Activated CD4-positive, alpha-beta T cell treated with anti-CD3 and anti-CD28 coated beads for 48 hours (primary cell): ENCODE measurements at regions not wholly inside any gene's neighbourhood (a gene's known extent, or its start where the extent isn't known, plus 50 kb on each side); places are given as distances from the start of the nearest gene placed in this dataset.
"Not testable (repeated sequence)": the region's sequence is repeated elsewhere in the genome, so short reads cannot be mapped to it uniquely, and the experiment has no call there.

Experiments
- DNase-seq: peaks from one replicate; pipeline ENCODE4 v3.0.0-alpha.2; 2020

- not testable (repeated sequence) for DNase-seq
Observed at GRCh38 chr20:48020696-48021095, 235.4 kb upstream of the SULF2 start.

DNA sequence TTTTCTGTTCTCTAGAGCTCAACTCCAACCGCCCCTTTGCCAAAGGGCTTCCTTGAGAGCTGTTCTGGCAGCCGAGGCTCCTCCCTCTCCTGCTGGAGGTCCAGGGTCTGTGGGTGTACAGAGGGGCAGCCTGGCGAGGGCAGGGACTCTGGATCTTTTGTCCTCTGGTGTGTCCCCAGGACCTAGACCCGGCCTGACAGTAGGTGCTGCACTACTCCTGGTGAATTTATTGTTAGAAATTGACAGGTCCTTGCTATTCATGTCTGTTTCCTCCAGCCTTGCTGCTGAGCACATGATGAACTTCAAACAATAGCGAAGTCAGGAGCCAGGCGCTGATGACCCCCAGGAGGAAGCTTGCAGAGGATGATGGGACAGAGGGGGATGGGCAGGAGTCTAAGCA lies 234.7 kb upstream of the SULF2 start:
- DNase-seq: no peak

GRCh38 chr20:48019496-48019895 lies 234.2 kb upstream of the SULF2 start:
- DNase-seq: no peak

GRCh38 chr20:48018851-48019250 lies 233.6 kb upstream of the SULF2 start:
- not testable (repeated sequence) for DNase-seq

DNA sequence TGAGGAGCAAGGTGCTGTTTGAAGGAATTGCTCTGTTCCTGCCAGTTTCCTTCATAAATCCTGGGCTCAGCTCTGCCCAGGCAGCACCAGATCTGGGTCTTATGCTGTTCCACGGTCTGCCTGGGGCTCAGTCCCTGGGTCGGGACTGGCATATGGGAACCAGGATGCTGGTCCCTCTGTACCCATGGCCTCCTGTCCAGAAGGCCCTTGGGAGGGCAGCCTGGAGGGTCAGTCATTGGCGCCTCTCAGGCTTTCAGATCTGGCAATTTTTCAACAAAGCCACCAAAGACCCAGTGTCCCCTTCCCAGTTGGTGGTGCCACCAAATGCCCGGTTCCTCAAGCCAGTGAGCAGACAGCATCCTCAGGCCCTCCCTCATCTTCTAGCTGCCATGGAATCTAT lies 232.7 kb upstream of the SULF2 start:
- DNase-seq: no peak

- DNase-seq: no peak
Observed at GRCh38 chr20:48017509-48017908, 232.2 kb upstream of the SULF2 start.

GRCh38 chr20:48015943-48016723 lies 230.9 kb upstream of the SULF2 start:
- DNase-seq: no peak

- no peak for DNase-seq
Observed at GRCh38 chr20:48015141-48015910, 230.0 kb upstream of the SULF2 start.

- DNase-seq: no peak
Observed at GRCh38 chr20:48012401-48012974, 227.2 kb upstream of the SULF2 start.

DNA sequence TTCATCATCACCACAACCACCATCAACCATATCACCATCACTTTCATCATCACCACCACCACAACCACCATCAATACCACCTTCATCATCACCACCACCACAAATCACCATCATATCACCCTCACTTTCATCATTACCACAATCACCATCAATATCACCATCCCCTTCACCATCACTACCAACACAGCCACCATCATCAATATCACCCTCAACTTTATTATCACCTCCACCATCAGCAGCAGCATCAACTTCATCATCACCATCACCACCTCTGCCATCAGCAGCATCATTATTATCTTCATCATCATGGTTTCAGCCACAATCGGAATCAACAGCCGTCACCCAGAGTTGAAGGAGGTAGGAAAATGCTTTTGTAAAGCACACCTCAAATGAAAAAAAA lies 225.7 kb upstream of the SULF2 start:
- DNase-seq: no peak

GRCh38 chr20:48010623-48011022 lies 225.3 kb upstream of the SULF2 start:
- no peak for DNase-seq

DNA sequence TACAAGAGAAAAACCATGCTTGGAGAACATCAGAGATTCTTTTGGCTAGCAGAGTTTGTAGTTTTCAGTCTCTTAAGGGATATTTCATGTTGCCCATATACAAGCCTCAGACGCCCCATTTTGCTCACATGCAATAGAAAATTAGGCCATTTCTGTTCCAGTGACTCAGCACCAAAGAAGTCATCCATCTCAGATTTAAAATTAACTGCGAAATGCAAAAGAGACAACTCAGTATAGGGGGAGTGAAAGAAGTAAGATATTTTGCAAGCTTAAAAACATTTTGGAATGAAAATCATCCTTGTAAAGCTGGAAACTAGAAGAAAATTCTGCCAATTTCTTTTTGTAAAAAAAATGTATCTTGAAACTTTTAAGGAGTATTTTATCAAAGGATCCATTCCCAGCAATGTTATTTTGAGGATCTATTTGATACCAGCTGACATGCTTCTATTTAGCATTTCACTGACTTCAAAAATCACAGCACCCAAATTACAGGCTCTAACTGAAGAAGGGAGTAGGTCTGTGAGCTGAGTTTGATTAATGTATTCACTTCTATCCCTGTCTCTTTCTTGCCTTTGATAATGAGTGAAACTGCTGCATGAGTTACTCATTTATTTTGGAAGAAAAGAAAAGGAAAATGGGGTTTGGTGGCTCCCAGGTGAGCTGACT lies 223.7 kb upstream of the SULF2 start:
- no peak for DNase-seq

DNA sequence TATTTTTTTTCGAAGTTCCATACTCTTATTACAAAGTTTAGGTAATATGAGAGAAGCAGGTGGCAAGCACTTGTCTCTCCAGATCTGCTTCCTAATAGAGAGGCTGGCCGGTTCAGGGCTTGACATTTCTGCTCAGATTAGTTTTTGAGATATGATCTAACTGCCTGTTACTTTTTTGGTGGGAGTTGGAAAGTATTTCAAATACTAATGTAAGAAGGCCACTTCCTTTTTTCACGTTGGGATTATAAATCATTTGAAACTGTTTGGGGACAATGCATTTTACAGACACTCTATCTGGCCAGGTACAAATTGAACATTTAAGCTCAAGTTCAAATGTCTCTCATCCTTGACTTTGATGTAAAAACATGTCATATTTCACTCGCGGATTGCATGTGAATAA lies 222.1 kb upstream of the SULF2 start:
- DNase-seq: no peak

DNA sequence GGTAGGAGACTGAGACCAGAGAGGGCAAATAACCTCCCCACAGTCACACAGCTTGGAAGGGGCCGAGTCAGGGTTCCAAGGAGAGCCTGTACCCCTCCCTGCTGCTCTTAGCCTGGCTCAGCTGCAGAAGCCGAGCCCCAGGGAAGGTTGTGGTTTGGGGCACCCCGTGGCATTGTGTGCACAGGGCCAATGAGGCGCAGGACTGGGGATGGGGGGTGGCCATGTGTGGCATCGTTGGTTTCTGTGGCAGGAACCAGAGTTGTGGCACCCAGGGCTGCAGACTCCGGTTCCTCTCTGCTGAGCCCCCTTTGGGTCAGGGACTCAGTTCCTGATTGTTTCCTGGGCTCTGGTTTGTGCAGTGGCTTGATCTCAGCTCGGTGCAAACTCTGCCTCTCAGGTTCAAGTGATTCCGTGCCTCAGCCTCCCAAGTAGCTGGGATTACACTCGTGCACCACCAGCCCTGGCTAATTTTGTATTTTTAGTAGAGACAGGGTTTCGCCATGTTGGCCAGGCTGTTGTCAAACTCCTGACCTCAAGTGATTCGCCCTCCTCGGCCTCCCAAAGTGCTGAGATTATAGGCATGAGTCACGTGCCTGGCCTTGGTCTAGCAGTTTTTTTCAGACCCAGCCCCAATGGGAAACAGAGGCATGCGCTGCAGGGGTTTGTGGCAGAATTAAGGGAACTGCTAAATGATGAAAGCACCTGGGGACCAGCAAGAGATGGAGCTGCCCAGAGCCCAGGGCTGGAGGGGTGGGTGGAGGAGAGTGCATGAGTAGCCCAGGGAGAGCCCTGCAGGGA lies 221.0 kb upstream of the SULF2 start:
- DNase-seq: no peak

DNA sequence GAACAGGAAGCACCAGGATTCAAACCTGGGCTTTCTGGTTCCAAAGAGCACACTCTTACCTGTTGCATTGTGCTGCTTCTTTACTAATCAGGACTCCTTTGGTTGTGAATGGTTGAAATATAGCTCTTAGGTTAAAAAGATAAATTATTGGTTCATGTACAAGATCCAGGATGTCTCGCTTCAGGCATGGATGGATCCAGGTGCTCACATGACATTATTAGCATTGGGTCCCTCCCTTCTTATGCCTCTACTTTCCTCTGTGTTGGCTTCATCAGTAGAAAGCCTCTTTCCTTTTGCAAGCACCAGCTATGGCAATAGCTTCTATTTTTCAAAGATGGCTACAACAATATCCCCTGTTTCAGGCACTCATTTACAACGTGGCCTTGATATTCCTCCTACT lies 217.7 kb upstream of the SULF2 start:
- DNase-seq: no peak

- no peak for DNase-seq
Observed at GRCh38 chr20:48002517-48002970, 217.3 kb upstream of the SULF2 start.

GRCh38 chr20:47999166-47999565 lies 213.9 kb upstream of the SULF2 start:
- no peak for DNase-seq

GRCh38 chr20:47998736-47999135 lies 213.5 kb upstream of the SULF2 start:
- no peak for DNase-seq

DNA sequence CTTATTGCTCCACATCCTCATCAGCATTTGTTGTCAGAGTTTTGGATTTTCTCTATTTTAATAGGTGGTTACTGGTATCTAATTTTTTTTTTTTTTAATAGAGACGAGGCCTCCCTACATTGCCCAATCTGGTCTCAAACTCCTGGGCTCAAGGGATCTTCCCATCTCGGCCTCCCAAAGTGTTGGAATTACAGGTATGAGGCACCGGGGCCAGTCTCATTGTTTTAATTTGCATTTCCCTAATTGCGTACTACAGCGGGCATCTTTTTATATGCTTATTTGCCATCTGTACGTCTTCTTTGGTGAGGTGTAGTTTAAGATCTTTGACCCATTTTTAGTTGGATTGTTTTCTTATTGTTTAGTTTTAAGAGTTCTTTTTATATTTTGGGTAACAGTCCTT lies 210.4 kb upstream of the SULF2 start:
- DNase-seq: no peak

DNA sequence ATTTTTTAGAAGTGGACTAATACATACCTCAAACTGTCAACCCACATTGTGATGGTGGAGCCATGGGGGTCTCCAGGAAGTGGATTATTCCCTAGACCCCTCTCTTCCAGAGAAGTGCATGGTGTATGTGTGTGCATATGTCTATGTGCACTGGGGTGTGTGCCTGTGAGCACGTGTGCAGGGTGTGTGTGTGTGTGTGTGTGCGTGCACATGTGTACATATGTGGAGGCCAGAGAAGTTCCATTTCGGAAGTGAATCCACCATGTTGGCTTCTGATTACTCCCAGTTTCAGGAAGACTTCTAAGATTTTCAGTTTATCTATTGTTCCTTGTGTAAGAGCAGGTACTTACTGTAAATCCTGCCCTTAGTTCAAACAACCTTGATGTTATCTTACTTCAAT lies 208.5 kb upstream of the SULF2 start:
- DNase-seq: no peak

DNA sequence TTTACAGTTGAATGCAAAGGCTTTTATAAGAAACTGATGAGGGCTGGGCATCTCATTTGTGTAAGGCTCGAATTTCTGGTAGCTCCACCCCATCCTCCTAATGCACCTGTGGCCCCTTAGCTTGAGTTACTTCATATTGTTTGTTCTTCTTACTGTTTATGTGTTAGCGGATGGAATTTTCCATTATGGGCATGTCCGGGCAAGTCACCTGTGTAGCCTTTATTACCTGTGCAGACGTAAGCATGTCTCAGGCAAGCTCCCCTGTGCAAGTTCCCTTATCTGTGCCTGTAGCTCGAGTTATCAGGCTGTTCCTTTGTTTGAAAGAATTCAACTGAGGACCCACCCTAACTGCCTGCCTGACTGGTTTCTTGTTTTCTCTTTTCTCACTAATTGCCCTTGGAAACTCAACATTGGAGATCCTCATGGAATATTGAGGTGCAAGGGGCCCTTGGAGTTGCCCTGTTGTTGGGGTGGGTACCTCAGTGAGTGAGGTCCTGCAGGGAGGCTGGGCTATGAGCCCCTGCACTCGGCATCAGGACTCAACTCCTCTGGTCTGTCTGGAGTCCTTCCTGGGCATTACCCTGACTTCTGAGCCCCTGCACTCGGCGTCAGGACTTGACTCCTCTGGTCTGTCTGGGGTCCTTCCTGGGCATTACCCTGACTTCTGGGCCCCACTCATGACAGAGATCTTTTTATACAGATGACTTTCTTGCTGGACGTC lies 207.9 kb upstream of the SULF2 start:
- DNase-seq: no peak
